Fibroblast of villous mesenchyme (primary cell): ENCODE measurements at regions not wholly inside any gene's neighbourhood (a gene's known extent, or its start where the extent isn't known, plus 50 kb on each side); places are given as distances from the start of the nearest gene placed in this dataset.
"Not testable (repeated sequence)": the region's sequence is repeated elsewhere in the genome, so short reads cannot be mapped to it uniquely, and the experiment has no call there.

ENCODE experiments used
- DNase-seq: peaks from one replicate; pipeline ENCODE4 v3.0.0-alpha.2; 2010; ENCODE audit warnings: low read depth
- H3K4me3 ChIP-seq: 2 replicates; pipeline ENCODE4 v1.5.1; 2011; ENCODE audit warnings: low read depth, mild to moderate bottlenecking, low read length
- TF ChIP-seq, protein P1 (sequence below): IDR thresholded peaks from 2 replicates; pipeline ENCODE4 v1.5.1; 2012; ENCODE audit warnings: low read depth, mild to moderate bottlenecking, low read length; ENCODE audit not compliant: insufficient read depth

GRCh38 chrX:38954520-38954919 is 153.3 kb downstream of the MID1IP1 start:
- no peak overlapping the region for H3K4me3 ChIP-seq
- DNase-seq = no peak
- TF ChIP-seq, protein P1, sequence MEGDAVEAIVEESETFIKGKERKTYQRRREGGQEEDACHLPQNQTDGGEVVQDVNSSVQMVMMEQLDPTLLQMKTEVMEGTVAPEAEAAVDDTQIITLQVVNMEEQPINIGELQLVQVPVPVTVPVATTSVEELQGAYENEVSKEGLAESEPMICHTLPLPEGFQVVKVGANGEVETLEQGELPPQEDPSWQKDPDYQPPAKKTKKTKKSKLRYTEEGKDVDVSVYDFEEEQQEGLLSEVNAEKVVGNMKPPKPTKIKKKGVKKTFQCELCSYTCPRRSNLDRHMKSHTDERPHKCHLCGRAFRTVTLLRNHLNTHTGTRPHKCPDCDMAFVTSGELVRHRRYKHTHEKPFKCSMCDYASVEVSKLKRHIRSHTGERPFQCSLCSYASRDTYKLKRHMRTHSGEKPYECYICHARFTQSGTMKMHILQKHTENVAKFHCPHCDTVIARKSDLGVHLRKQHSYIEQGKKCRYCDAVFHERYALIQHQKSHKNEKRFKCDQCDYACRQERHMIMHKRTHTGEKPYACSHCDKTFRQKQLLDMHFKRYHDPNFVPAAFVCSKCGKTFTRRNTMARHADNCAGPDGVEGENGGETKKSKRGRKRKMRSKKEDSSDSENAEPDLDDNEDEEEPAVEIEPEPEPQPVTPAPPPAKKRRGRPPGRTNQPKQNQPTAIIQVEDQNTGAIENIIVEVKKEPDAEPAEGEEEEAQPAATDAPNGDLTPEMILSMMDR = no peak

- TF ChIP-seq, protein P1 = no peak
- H3K4me3 ChIP-seq = no peak overlapping the region
- DNase-seq = no peak
Observed at GRCh38 chrX:38959736-38960135, 158.5 kb downstream of the MID1IP1 start.

- no peak overlapping the region for H3K4me3 ChIP-seq
- DNase-seq = peak; percentile 16
- TF ChIP-seq, protein P1 = no peak
Observed at GRCh38 chrX:38960137-38960536, 158.9 kb downstream of the MID1IP1 start.

DNA sequence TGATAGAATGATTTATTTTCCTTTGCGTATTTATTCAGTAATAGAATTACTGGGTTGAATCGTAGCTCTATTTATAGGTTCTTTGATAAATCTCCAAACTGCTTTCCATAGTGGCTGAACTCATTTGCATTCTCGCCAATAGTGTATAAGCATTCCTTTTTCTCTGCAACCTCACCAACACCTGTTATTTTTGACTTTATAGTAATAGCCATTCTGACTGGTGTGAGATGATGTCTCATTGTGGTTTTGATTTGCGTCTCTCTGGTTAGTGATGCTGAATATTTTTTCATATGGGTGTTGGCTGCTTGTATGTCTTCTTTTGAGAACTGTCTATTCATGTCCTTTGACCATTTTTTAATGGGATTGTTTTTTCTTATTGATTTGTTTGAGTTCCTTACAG is 160.7 kb downstream of the MID1IP1 start:
- no peak for DNase-seq
- H3K4me3 ChIP-seq = no peak overlapping the region
- TF ChIP-seq, protein P1 = no peak

DNA sequence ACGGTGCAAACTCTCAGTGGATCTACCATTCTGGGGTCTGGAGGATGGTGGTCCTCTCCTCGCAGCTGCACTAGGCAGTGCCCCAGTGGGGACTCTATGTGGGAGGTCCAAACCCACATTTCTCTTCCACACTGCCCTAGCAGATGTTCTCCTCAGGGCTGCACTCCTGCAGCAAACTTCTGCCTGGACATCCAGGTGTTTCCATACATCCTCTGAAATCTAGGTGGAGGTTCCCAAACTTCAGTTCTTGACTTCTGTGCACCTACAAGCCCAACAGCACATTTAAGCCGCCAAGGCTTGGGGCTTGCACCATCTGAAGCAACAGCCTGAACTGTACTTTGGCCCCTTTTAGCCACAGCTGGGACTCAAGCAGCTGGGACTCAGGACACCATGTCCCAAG is 162.0 kb downstream of the MID1IP1 start:
- not testable (repeated sequence) for DNase-seq, H3K4me3 ChIP-seq

DNA sequence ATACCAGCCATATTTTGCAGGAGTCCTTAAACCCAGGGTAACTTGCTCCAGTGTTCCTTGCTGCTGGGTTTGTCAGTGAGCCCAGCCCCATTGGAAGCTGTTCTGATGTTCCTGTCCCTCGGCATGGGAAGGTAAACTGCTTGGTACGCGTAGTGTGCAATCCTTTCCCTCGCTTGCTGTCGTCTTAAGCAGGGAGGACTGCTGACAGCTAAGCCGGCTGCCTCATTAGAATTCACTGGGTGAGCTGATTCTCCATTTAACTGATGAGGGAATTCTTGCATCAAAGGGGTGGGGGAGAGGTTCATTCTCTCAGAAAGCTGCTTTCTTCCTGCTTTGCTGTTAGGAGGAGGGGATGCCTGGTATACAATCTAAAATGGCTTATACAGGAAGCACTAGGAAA is 164.6 kb downstream of the MID1IP1 start:
- no peak overlapping the region for H3K4me3 ChIP-seq
- TF ChIP-seq, protein P1 = no peak
- no peak for DNase-seq

DNA sequence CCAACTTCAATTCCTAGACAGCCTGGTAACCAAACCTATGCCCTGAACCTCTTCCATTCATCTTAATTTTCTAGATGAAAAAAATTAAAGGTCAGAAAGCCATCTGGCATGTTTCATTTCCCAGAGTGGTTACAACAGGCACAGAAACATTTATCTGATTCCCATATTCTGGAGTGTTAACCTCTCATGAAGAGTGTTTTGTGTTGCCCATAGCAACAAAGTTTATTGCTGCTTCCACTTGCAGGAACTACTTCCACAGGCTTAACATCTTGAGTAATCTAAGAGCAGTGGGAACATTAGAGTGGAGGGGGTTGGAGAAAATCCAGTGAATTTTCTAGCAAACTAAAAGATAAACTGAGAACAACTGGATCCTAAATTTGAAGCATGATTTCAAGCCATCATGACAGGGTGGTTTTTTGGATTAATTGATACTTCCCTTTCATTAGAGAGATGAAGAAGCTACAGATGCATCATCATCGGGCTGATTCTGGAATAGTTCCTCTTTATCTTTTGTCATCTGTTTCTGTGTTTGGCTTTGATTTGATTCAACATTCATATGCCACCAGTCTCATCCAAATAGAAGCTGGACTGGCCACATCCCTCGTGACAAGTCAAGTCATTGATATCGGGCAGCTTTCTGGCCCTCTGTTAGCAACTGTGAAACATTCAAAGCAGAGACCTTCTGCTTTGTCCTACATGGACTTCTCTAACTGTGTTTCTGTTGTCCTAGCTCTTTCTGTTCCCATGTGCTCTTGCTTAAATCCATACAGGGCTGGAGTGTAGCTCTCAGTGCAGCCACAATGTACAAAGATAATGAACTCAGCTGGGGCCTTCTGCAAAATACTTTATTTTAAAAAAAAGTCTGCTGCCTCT is 167.3 kb downstream of the MID1IP1 start:
- TF ChIP-seq, protein P1 = no peak
- peak; percentile 61 for DNase-seq

More for the DNA sequence above, 167.3 kb downstream of the MID1IP1 start:
- no peak overlapping the region for H3K4me3 ChIP-seq
